ENCODE measurements at regions not wholly inside any gene's neighbourhood (a gene's known extent, or its start where the extent isn't known, plus 50 kb on each side); places are given as distances from the start of the nearest gene placed in this dataset.

DNA sequence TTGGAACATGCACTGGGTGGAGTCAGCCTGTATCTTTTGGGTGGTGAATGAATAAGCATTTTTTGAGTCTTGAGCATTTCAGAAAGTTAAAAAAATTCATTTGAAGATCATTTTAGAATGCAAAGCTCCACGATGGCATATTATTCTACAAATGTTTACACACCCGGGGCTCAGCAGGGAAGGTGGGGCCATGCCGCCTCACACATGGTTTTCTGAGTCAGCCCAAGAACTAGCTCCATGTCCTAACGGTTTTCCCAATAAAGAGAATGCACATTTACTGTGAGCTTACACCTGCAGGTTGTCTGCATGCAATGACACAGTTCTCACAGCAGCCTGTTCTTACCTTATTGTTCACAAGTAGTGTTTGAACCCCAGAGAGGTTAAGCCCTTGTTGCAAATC lies 670.3 kb downstream of the GALR1 start:
- no peak overlapping the region for H3K4me3 ChIP-seq (ENCODE audit: low read depth, low read length)
- TF ChIP-seq, protein P1, sequence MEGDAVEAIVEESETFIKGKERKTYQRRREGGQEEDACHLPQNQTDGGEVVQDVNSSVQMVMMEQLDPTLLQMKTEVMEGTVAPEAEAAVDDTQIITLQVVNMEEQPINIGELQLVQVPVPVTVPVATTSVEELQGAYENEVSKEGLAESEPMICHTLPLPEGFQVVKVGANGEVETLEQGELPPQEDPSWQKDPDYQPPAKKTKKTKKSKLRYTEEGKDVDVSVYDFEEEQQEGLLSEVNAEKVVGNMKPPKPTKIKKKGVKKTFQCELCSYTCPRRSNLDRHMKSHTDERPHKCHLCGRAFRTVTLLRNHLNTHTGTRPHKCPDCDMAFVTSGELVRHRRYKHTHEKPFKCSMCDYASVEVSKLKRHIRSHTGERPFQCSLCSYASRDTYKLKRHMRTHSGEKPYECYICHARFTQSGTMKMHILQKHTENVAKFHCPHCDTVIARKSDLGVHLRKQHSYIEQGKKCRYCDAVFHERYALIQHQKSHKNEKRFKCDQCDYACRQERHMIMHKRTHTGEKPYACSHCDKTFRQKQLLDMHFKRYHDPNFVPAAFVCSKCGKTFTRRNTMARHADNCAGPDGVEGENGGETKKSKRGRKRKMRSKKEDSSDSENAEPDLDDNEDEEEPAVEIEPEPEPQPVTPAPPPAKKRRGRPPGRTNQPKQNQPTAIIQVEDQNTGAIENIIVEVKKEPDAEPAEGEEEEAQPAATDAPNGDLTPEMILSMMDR (IDR thresholded peaks at IDR 0.05; ENCODE audit: borderline replicate concordance, insufficient read depth, low read depth, low read length) = no peak

DNA sequence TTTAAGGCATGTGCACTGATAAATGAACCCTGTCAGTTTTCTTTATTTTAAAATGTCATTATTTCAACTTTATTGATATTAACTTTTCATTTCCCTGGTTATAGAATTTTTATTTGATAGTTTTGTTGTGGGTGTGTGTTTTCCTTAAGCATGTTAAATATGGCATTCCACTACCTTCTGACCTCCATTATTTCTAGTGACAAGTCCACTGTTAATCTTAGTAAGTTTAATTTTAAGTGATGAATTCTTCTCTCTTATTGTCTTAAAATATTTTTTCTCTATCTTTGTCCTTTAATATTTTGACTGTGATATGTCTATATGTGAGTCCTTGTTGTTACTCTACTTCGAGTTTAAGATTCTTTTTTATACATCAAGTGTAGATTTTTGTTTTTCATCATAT lies 685.7 kb downstream of the GALR1 start:
- H3K4me3 ChIP-seq (ENCODE audit: low read depth, low read length) = no peak overlapping the region
- TF ChIP-seq, protein P1 (IDR thresholded peaks at IDR 0.05; ENCODE audit: borderline replicate concordance, insufficient read depth, low read depth, low read length) = no peak

DNA sequence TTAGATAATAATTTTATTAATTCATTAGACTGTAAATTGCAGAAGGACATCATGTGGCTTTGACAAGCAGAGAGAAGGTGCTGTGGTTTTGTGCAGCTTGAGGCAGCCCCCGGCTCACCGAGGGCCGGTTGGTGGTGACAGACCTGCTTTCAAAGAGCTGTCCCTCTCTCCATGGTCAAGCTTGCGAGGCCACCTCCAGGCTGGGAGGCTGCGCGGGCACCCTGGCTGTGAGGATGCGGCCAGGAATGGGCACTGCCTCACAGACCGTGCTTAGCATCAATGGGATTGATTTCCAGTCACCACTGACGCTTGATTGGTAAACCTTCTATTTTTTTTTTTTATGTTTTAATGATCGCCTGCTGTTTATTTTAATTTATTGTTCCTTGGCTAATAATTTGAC lies 690.9 kb downstream of the GALR1 start:
- TF ChIP-seq, protein P1 (IDR thresholded peaks at IDR 0.05; ENCODE audit: borderline replicate concordance, insufficient read depth, low read depth, low read length) = no peak
- H3K4me3 ChIP-seq (ENCODE audit: low read depth, low read length) = no peak overlapping the region

DNA sequence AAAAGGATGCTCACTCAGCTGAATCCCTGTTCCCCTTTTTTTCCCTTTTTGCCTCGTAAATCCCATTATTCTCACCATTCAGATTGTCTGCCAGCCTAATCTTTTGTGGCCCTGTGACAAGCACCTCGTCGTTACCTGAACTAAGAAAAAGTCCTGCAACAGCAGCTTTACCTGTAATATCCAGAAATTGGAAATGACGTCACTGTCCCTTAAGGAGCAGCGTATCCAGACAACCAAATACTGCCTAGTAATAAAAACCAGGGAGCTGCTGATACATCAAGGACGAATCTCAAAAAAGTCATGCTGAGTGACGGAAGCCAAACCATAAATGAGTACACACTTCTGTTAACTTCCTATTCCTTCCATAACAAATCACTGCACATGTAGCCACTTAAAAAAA lies 694.9 kb downstream of the GALR1 start:
- no peak overlapping the region for H3K4me3 ChIP-seq (ENCODE audit: low read depth, low read length)
- TF ChIP-seq, protein P1 (IDR thresholded peaks at IDR 0.05; ENCODE audit: borderline replicate concordance, insufficient read depth, low read depth, low read length) = no peak

DNA sequence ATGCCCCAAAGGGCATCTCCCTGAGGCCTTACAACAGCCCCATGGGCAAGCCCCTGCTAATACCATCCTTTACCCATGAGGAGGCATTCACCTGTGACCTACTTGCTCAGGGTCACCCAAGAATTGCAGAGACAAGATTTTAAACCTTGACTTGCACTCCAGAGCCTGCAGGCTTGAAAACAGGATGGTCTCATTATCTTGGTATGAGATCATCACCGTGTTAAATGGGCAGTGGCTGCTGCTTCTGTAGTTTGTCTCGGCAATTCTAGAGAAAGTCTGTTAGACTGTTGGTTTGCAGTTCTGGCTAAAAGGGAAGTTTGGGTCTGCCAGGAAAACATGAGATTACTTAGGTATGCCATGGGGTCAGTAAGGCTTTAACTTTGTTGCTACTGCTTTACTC lies 698.9 kb downstream of the GALR1 start:
- TF ChIP-seq, protein P1 (IDR thresholded peaks at IDR 0.05; ENCODE audit: borderline replicate concordance, insufficient read depth, low read depth, low read length) = no peak

DNA sequence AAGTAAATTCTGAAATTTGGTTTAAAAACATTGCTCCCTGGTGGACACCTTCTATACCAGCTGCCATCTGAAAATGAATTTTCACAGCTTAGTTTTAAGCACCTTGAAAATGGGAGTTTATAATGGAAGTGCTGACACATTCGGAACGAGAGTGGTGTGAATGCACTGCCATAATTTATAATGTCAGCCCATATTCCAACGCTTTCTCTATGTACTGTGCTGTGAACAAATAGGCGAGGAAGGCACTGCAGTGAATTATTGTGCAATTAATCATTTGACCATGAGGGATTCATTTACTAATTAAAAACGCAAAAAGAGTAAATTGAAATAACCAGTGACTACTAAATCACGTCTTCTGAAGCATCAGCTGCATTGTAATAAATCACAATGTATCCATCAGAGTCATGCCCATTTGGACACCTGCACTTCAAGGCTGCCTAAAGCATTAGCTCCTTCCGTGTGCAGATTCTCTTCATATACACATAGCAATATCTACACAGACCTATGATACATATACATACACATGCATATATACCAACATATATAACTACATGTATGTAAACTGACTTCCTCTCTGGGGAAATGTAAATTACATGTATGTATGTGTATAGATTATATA lies 699.8 kb downstream of the GALR1 start:
- TF ChIP-seq, protein P1 (IDR thresholded peaks at IDR 0.05; ENCODE audit: borderline replicate concordance, insufficient read depth, low read depth, low read length) = no peak
- H3K4me3 ChIP-seq (ENCODE audit: low read depth, low read length) = no peak overlapping the region

More for the DNA sequence above, 698.9 kb downstream of the GALR1 start:
- H3K4me3 ChIP-seq (ENCODE audit: low read depth, low read length) = no peak overlapping the region

DNA sequence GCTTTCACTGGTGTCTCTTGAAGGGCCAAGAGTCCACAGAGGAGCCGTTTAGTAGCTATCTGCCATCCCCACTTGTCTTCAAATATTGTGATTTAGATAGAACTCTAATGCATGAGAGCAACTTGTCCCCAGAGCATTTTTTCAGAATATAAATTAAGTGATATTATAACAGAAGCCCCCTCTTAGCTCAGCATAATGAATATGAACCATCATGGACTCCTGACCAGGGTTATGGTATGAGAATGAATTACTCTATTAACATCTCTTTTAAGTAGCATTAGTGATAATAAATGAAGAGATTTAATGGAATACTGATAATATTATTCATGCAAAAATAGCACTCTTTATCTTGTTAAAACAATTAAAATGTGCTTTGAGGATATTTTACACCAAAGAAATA lies 709.6 kb downstream of the GALR1 start:
- no peak overlapping the region for H3K4me3 ChIP-seq (ENCODE audit: low read depth, low read length)
- TF ChIP-seq, protein P1 (IDR thresholded peaks at IDR 0.05; ENCODE audit: borderline replicate concordance, insufficient read depth, low read depth, low read length) = no peak
